ENCODE measurements at regions not wholly inside any gene's neighbourhood (a gene's known extent, or its start where the extent isn't known, plus 50 kb on each side); places are given as distances from the start of the nearest gene placed in this dataset.

- no peak for TF ChIP-seq CTCF (IDR thresholded peaks at IDR 0.05; ENCODE audit: control insufficient read depth, insufficient read depth, low read depth, low read length, missing control alignments)
- H3K4me3 ChIP-seq (ENCODE audit: control insufficient read depth, low read depth, low read length) = no peak overlapping the region
Measured at GRCh38 chr2:15851076-15851693, 89.2 kb upstream of the MYCN start.

GRCh38 chr2:15852811-15853210 is 87.5 kb upstream of the MYCN start:
- no peak for TF ChIP-seq CTCF (IDR thresholded peaks at IDR 0.05; ENCODE audit: control insufficient read depth, insufficient read depth, low read depth, low read length, missing control alignments)
- no peak overlapping the region for H3K4me3 ChIP-seq (ENCODE audit: control insufficient read depth, low read depth, low read length)
- DNase-seq (ENCODE audit: low read depth) = no peak

More at GRCh38 chr2:15851076-15851693, 89.2 kb upstream of the MYCN start:
- no peak for DNase-seq (ENCODE audit: low read depth)

GRCh38 chr2:15853903-15854302 is 86.4 kb upstream of the MYCN start:
- no peak for TF ChIP-seq CTCF (IDR thresholded peaks at IDR 0.05; ENCODE audit: control insufficient read depth, insufficient read depth, low read depth, low read length, missing control alignments)
- no peak for DNase-seq (ENCODE audit: low read depth)
- H3K4me3 ChIP-seq (ENCODE audit: control insufficient read depth, low read depth, low read length) = no peak overlapping the region

GRCh38 chr2:15855766-15856260 is 84.5 kb upstream of the MYCN start:
- DNase-seq (ENCODE audit: low read depth) = no peak
- TF ChIP-seq CTCF (IDR thresholded peaks at IDR 0.05; ENCODE audit: control insufficient read depth, insufficient read depth, low read depth, low read length, missing control alignments) = no peak

GRCh38 chr2:15856318-15856717 is 84.0 kb upstream of the MYCN start:
- no peak for TF ChIP-seq CTCF (IDR thresholded peaks at IDR 0.05; ENCODE audit: control insufficient read depth, insufficient read depth, low read depth, low read length, missing control alignments)
- no peak for DNase-seq (ENCODE audit: low read depth)
- H3K4me3 ChIP-seq (ENCODE audit: control insufficient read depth, low read depth, low read length) = no peak overlapping the region

More at GRCh38 chr2:15855766-15856260, 84.5 kb upstream of the MYCN start:
- no peak overlapping the region for H3K4me3 ChIP-seq (ENCODE audit: control insufficient read depth, low read depth, low read length)

- no peak for TF ChIP-seq CTCF (IDR thresholded peaks at IDR 0.05; ENCODE audit: control insufficient read depth, insufficient read depth, low read depth, low read length, missing control alignments)
- DNase-seq (ENCODE audit: low read depth) = no peak
- no peak overlapping the region for H3K4me3 ChIP-seq (ENCODE audit: control insufficient read depth, low read depth, low read length)
Measured at GRCh38 chr2:15858466-15858865, 81.9 kb upstream of the MYCN start.

Data from AG09309 (cell line).